Kasumi-1 (cell line): ENCODE measurements at regions not wholly inside any gene's neighbourhood (a gene's known extent, or its start where the extent isn't known, plus 50 kb on each side); places are given as distances from the start of the nearest gene placed in this dataset.
"Not testable (repeated sequence)": the region's sequence is repeated elsewhere in the genome, so short reads cannot be mapped to it uniquely, and the experiment has no call there.

ENCODE experiments used
- DNase-seq, 2 experiments: peaks; one replicate each; lab custom pipeline; 2025; lab: John Stamatoyannopoulos, UW

GRCh38 chr14:86072116-86072894, 542.4 kb downstream of the FLRT2 start:
- peak; percentile 85 for DNase-seq

GRCh38 chr14:86066651-86067050, 536.7 kb downstream of the FLRT2 start:
- DNase-seq: no peak

GRCh38 chr14:86065407-86065806, 535.5 kb downstream of the FLRT2 start:
- no peak for DNase-seq

GRCh38 chr14:86064595-86064994, 534.7 kb downstream of the FLRT2 start:
- DNase-seq: not testable (repeated sequence)

- peak; percentile 40 to 60 for DNase-seq
Observed at GRCh38 chr14:86057018-86057667, 527.2 kb downstream of the FLRT2 start.

- peak; percentile 54 to 60 for DNase-seq
Observed at GRCh38 chr14:86055512-86056075, 525.6 kb downstream of the FLRT2 start.

GRCh38 chr14:86052868-86053267, 522.9 kb downstream of the FLRT2 start:
- DNase-seq: no peak

- no peak for DNase-seq
Observed at GRCh38 chr14:86050757-86051156, 520.8 kb downstream of the FLRT2 start.

- DNase-seq: no peak
Observed at GRCh38 chr14:86050072-86050683, 520.2 kb downstream of the FLRT2 start.

- no peak for DNase-seq
Observed at GRCh38 chr14:86039176-86039575, 509.2 kb downstream of the FLRT2 start.

- DNase-seq: peak; percentile 65 to 82
Observed at GRCh38 chr14:86038387-86039042, 508.6 kb downstream of the FLRT2 start.

GRCh38 chr14:86035882-86036281, 505.9 kb downstream of the FLRT2 start:
- DNase-seq: no peak

- no peak for DNase-seq
Observed at GRCh38 chr14:86027990-86028389, 498.0 kb downstream of the FLRT2 start.

GRCh38 chr14:86027144-86027543, 497.2 kb downstream of the FLRT2 start:
- no peak for DNase-seq

- no peak for DNase-seq
Observed at GRCh38 chr14:86022031-86022629, 492.2 kb downstream of the FLRT2 start.

GRCh38 chr14:86020841-86021240, 490.9 kb downstream of the FLRT2 start:
- DNase-seq: no peak

- no peak for DNase-seq
Observed at GRCh38 chr14:86015941-86016340, 486.0 kb downstream of the FLRT2 start.

- no peak for DNase-seq
Observed at GRCh38 chr14:86015511-86015910, 485.6 kb downstream of the FLRT2 start.

GRCh38 chr14:86013641-86014040, 483.7 kb downstream of the FLRT2 start:
- DNase-seq: no peak

- DNase-seq: no peak
Observed at GRCh38 chr14:86012461-86012860, 482.5 kb downstream of the FLRT2 start.

- no peak for DNase-seq
Observed at GRCh38 chr14:86003998-86004397, 474.1 kb downstream of the FLRT2 start.

- peak in 1 of 2 experiments; percentile 2 for DNase-seq
Observed at GRCh38 chr14:85996551-85996950, 466.6 kb downstream of the FLRT2 start.
